B cell (primary cell): ENCODE measurements at regions not wholly inside any gene's neighbourhood (a gene's known extent, or its start where the extent isn't known, plus 50 kb on each side); places are given as distances from the start of the nearest gene placed in this dataset.

Experiments used
- ATAC-seq: fragments of 200-7000 bp; cut with Tn5 transposase; one replicate; pipeline ENCODE4 v1.10.0; 2021; ENCODE audit warnings: low read depth, mild to moderate bottlenecking, moderate number of reproducible peaks, moderate library complexity
- CTCF ChIA-PET: fragments of 350-600 bp; sonication (Branson Sonifier 250); formaldehyde crosslinking; loops from one replicate; lab custom pipeline; 2021; ENCODE audit warnings: antibody characterized with exemption, inconsistent platforms; lab: Charles Lee
- POLR2A ChIA-PET: fragments of 350-600 bp; sonication (Branson Sonifier 250); formaldehyde crosslinking; loops from one replicate; lab custom pipeline; 2021; ENCODE audit warnings: antibody characterized with exemption; lab: Charles Lee
- DNase-seq: peaks from one replicate; pipeline ENCODE4 v3.0.0; 2013
- H2AFZ ChIP-seq: 2 replicates; pipeline ENCODE4 v1.6.1; 2012; ENCODE audit warnings: mild to moderate bottlenecking, low read depth, low read length; ENCODE audit not compliant: insufficient read depth, poor library complexity, severe bottlenecking
- H3K27ac ChIP-seq, 2 donors: 1 replicate in 1 of 2; 2 replicates in 1 of 2; pipeline ENCODE4 v1.5.1; 2012 to 2013; ENCODE audit warnings: low read length in 2 of 2, mild to moderate bottlenecking in 2 of 2, moderate library complexity in 1 of 2
- H3K27me3 ChIP-seq, 4 experiments: fragments of 200-600 bp in 1 of 4; sonication (generic) in 1 of 4; replicated peaks in 1 of 4; 1 replicate in 2 of 4; 2 replicates in 2 of 4; pipeline versions ENCODE4 v1.6.1 to v1.7.0; 2013 to 2016; ENCODE audit warnings: low read length in 3 of 4, mild to moderate bottlenecking in 2 of 4, mixed read lengths in 1 of 4, moderate library complexity in 1 of 4; ENCODE audit not compliant: insufficient read depth in 4 of 4, control insufficient read depth in 3 of 4; ENCODE audit errors: control extremely low read depth in 1 of 4
- H3K36me3 ChIP-seq, 2 experiments: replicated peaks in 1 of 2; 1 replicate in 1 of 2; 2 replicates in 1 of 2; pipeline versions ENCODE4 v1.6.1 to v1.7.1; 2013; ENCODE audit warnings: low read length in 1 of 2; ENCODE audit not compliant: insufficient read depth in 2 of 2, control insufficient read depth in 1 of 2; ENCODE audit errors: control extremely low read depth in 1 of 2, extremely low read depth in 1 of 2
- H3K4me1 ChIP-seq, 2 donors: fragments of 200-600 bp in 1 of 2; sonication (generic) in 1 of 2; 1 replicate in 1 of 2; 2 replicates in 1 of 2; pipeline versions ENCODE4 v1.5.1 to v1.6.1; 2013 to 2017; ENCODE audit warnings: low read length in 2 of 2; ENCODE audit not compliant: control insufficient read depth in 2 of 2, insufficient read depth in 2 of 2
- H3K4me2 ChIP-seq: replicated peaks from 2 replicates; pipeline ENCODE3; 2012; ENCODE audit warnings: mild to moderate bottlenecking, low read depth, low read length; ENCODE audit not compliant: poor library complexity, severe bottlenecking
- H3K4me3 ChIP-seq, 5 experiments: fragments of 200-600 bp in 1 of 5; sonication (generic) in 1 of 5; 1 replicate in 3 of 5; 2 replicates in 2 of 5; pipeline versions ENCODE4 v1.5.1 to v1.7.0; 2011 to 2016; ENCODE audit warnings: low read length in 4 of 5, mild to moderate bottlenecking in 4 of 5, low read depth in 2 of 5, control low read depth in 1 of 5, moderate library complexity in 1 of 5; ENCODE audit not compliant: insufficient read depth in 1 of 5; ENCODE audit errors: control extremely low read depth in 1 of 5, extremely low read depth in 1 of 5
- H3K79me2 ChIP-seq: fragments of 200-600 bp; sonication (generic); one replicate; pipeline ENCODE4 v1.6.0; 2016; ENCODE audit warnings: low read length; ENCODE audit not compliant: control insufficient read depth, insufficient read depth
- H3K9ac ChIP-seq: fragments of 200-600 bp; sonication (generic); 2 replicates; pipeline ENCODE4 v1.6.1; 2017; ENCODE audit warnings: mild to moderate bottlenecking, low read length, moderate library complexity
- H3K9me3 ChIP-seq, 3 donors: one replicate each; pipeline versions ENCODE4 v1.6.1 to v1.7.1; 2013; ENCODE audit warnings: low read length in 2 of 3; ENCODE audit not compliant: control insufficient read depth in 2 of 3, insufficient read depth in 1 of 3; ENCODE audit errors: control extremely low read depth in 1 of 3
- H4K20me1 ChIP-seq: 2 replicates; pipeline ENCODE4 v1.6.0; 2012; ENCODE audit warnings: mild to moderate bottlenecking, low read length; ENCODE audit not compliant: insufficient read depth, control insufficient read depth, poor library complexity, severe bottlenecking
- H3K27ac Mint-ChIP-seq: one replicate; pipeline ENCODE4 v1.8.0; 2021; ENCODE audit warnings: mixed read lengths
- H3K27me3 Mint-ChIP-seq: one replicate; pipeline ENCODE4 v1.8.0; 2021; ENCODE audit warnings: mixed read lengths
- H3K4me1 Mint-ChIP-seq: one replicate; pipeline ENCODE4 v1.8.0; 2021; ENCODE audit warnings: mixed read lengths
- H3K4me3 Mint-ChIP-seq: one replicate; pipeline ENCODE4 v1.8.0; 2021; ENCODE audit warnings: mixed read lengths
- H3K9me3 Mint-ChIP-seq: one replicate; pipeline ENCODE4 v1.8.0; 2022; ENCODE audit warnings: mixed read lengths; ENCODE audit not compliant: insufficient read depth
- EZH2 ChIP-seq: IDR thresholded peaks from 2 replicates; pipeline ENCODE4 v1.6.1; 2012; ENCODE audit warnings: borderline replicate concordance, low read depth, mild to moderate bottlenecking, moderate library complexity, low read length; ENCODE audit not compliant: insufficient read depth, poor library complexity, severe bottlenecking
- WGBS: methylation state at CpG from one replicate; pipeline ENCODE4 v1.1.5; 2013; ENCODE audit warnings: missing lambda C conversion rate; ENCODE audit not compliant: insufficient coverage; 5-methylcytosine and 5-hydroxymethylcytosine counted together
- intact Hi-C: fragments of 100-400 bp; cut with micrococcal nuclease; formaldehyde crosslinking; loops from one replicate; pipeline ENCODE4 v1.10.0; 2022
- TF ChIP-seq, protein P1 (sequence below): fragments of 200-600 bp; IDR thresholded peaks from one replicate; pipeline ENCODE4 v1.8.0; 2022; ENCODE audit warnings: antibody characterized with exemption, mild to moderate bottlenecking

DNA sequence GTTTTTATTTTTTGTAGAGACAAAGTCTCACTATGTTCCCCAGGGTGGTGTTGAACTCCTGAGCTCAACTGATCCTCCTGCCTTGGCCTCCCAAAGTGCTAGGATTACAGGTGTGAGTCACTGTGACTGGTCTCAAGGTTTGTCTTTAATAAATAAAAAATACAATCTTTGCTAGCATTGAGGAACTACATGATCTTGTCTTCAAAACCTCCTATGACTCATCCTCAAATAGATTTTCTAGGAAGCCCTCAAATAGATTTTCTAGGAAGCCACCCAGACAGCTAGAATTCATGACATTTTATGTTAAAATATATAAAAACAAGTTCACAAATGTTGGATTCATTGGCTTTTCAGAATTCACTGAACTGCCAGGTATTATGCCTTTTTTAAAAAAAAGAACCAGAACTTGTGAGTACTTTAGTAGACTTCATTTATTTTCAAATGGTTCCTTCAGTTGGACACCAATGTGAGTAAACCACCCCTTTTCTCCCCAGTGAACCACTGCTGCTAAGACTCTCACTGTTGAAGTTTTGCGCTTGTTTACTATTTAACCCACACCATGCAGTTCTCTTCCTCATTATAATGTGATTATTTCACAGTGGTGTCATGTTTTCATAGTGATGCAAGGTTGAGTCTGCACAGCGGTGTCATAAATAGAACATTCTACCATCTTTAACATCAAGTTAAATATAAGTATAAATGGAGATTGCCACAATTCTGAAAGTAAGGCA, 303.9 kb downstream of the CASP12 start:
- WGBS, result no CpG with 5 or more reads among the region's 2 CpGs
- Histone ChIP-seq H3K4me1 (no peaks in the 10 kb centered on the region), H3K4me3 (no peak overlapping the region), H3K9me3 (no peaks in the 10 kb centered on the region), H3K9ac (no peak overlapping the region), H3K27ac (no peak overlapping the region), H3K79me2 (no peaks in the 10 kb centered on the region), H2AFZ (no peak overlapping the region), H3K27me3 (peaks cover 0 to 5% (median 0%) of the 10 kb centered on the region in 4 experiments), H4K20me1 (no peaks in the 10 kb centered on the region), H3K4me2 (no peak overlapping the region), H3K36me3 (no peaks in the 10 kb centered on the region)
- POLR2A ChIA-PET, result no interaction called here
- H3K9me3 Mint-ChIP-seq, result no peaks in the 10 kb centered on the region
- CTCF ChIA-PET, result no interaction called here
- H3K4me3 Mint-ChIP-seq, result no peak overlapping the region
- H3K27me3 Mint-ChIP-seq, result peaks cover 9% of the 10 kb centered on the region
- intact Hi-C loops, result no loop called here
- H3K27ac Mint-ChIP-seq, result no peak overlapping the region
- TF ChIP-seq, protein P1, sequence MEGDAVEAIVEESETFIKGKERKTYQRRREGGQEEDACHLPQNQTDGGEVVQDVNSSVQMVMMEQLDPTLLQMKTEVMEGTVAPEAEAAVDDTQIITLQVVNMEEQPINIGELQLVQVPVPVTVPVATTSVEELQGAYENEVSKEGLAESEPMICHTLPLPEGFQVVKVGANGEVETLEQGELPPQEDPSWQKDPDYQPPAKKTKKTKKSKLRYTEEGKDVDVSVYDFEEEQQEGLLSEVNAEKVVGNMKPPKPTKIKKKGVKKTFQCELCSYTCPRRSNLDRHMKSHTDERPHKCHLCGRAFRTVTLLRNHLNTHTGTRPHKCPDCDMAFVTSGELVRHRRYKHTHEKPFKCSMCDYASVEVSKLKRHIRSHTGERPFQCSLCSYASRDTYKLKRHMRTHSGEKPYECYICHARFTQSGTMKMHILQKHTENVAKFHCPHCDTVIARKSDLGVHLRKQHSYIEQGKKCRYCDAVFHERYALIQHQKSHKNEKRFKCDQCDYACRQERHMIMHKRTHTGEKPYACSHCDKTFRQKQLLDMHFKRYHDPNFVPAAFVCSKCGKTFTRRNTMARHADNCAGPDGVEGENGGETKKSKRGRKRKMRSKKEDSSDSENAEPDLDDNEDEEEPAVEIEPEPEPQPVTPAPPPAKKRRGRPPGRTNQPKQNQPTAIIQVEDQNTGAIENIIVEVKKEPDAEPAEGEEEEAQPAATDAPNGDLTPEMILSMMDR, result no peak
- no peak for TF ChIP-seq EZH2
- ATAC-seq (no peak), DNase-seq (no peak)
- no peaks in the 10 kb centered on the region for H3K4me1 Mint-ChIP-seq

DNA sequence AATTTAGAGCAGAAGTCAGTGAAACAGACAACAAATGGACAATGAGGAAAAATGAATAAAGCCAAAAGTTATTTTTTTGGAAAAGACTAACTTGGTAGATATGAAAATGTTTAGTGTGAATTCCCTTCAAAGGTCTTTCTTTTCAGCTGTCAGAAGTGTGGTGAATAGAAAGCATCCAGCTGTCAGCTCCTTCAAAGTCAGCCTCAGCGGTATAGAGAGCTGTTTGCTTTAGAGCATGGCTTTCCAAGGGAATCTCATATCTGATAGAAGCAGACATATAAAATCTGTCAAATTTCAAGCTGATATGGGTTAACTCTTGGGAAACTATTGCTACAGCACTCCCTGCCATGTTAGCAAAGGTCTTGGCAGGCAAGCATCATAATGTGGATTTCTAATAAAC, 309.3 kb downstream of the CASP12 start:
- no peak overlapping the region for H3K4me3 ChIP-seq
- intact Hi-C loops, result no loop called here
- H4K20me1 ChIP-seq, result no peaks in the 10 kb centered on the region
- no peaks in the 10 kb centered on the region for H3K36me3 ChIP-seq
- no CpG with 5 or more reads among the region's 1 CpG for WGBS
- no peaks in the 10 kb centered on the region for H3K9me3 Mint-ChIP-seq
- TF ChIP-seq EZH2, result no peak
- TF ChIP-seq, protein P1, result no peak
- no peaks in the 10 kb centered on the region for H3K79me2 ChIP-seq
- no peaks in the 10 kb centered on the region for H3K4me1 ChIP-seq
- no peaks in the 10 kb centered on the region for H3K27me3 ChIP-seq
- POLR2A ChIA-PET, result no interaction called here
- H3K9me3 ChIP-seq, result peaks cover 0 to 1% (median 0%) of the 10 kb centered on the region in 3 donors
- no peak overlapping the region for H2AFZ ChIP-seq
- H3K4me3 Mint-ChIP-seq, result no peak overlapping the region
- no peak for ATAC-seq
- no peak overlapping the region for H3K9ac ChIP-seq
- H3K27ac ChIP-seq, result no peak overlapping the region
- no peak for DNase-seq
- no peak overlapping the region for H3K27ac Mint-ChIP-seq
- H3K4me1 Mint-ChIP-seq, result no peaks in the 10 kb centered on the region
- no peak overlapping the region for H3K4me2 ChIP-seq
- peaks cover 15% of the 10 kb centered on the region for H3K27me3 Mint-ChIP-seq
- CTCF ChIA-PET, result no interaction called here
